WI38 (cell line): ENCODE measurements at regions not wholly inside any gene's neighbourhood (a gene's known extent, or its start where the extent isn't known, plus 50 kb on each side); places are given as distances from the start of the nearest gene placed in this dataset.

Experiments used
- H3K4me3 ChIP-seq: 2 replicates; pipeline ENCODE4 v1.5.1; 2011; ENCODE audit warnings: low read depth, mild to moderate bottlenecking, control low read depth, low read length
- CTCF ChIP-seq: IDR thresholded peaks from 2 replicates; pipeline ENCODE4 v1.5.1; 2012; ENCODE audit warnings: low read depth, mild to moderate bottlenecking, control low read depth, low read length

GRCh38 chr3:162295323-162295983 lies 798.8 kb downstream of the OTOL1 start:
- no peak overlapping the region for H3K4me3 ChIP-seq
- TF ChIP-seq CTCF: no peak

GRCh38 chr3:162302983-162303624 lies 806.5 kb downstream of the OTOL1 start:
- no peak for TF ChIP-seq CTCF
- H3K4me3 ChIP-seq: no peak overlapping the region

GRCh38 chr3:162317046-162317445 lies 820.4 kb downstream of the OTOL1 start:
- H3K4me3 ChIP-seq: no peak overlapping the region
- TF ChIP-seq CTCF: no peak

GRCh38 chr3:162328649-162329048 lies 832.0 kb downstream of the OTOL1 start:
- no peak overlapping the region for H3K4me3 ChIP-seq
- TF ChIP-seq CTCF: no peak

- no peak for TF ChIP-seq CTCF
- no peak overlapping the region for H3K4me3 ChIP-seq
These were observed 832.9 kb downstream of the OTOL1 start for GRCh38 chr3:162329514-162329913.

- TF ChIP-seq CTCF: no peak
- no peak overlapping the region for H3K4me3 ChIP-seq
These were observed 835.7 kb downstream of the OTOL1 start for GRCh38 chr3:162332344-162332743.

GRCh38 chr3:162334537-162334936 lies 837.9 kb downstream of the OTOL1 start:
- no peak overlapping the region for H3K4me3 ChIP-seq
- no peak for TF ChIP-seq CTCF
